H1 (cell line): ENCODE measurements at regions not wholly inside any gene's neighbourhood (a gene's known extent, or its start where the extent isn't known, plus 50 kb on each side); places are given as distances from the start of the nearest gene placed in this dataset.

ENCODE experiments used
- CTCF ChIA-PET: fragments of 300-600 bp; sonication (Branson Sonifier 250); formaldehyde crosslinking; loops from one replicate; lab custom pipeline; 2021; ENCODE audit not compliant: partially characterized antibody; lab: Charles Lee
- POLR2A ChIA-PET: fragments of 300-600 bp; sonication (Branson Sonifier 250); formaldehyde crosslinking; loops from one replicate; lab custom pipeline; 2021; ENCODE audit warnings: inconsistent platforms; ENCODE audit not compliant: partially characterized antibody; lab: Charles Lee
- DNase-seq, 2 experiments: peaks; one replicate each; pipeline versions ENCODE4 v3.0.0 to v3.0.0-alpha.2; 2010 to 2022; ENCODE audit warnings: low spot score in 2 of 2, low read depth in 1 of 2, mixed read lengths in 1 of 2
- FAIRE-seq: peaks from 2 replicates; lab custom pipeline; 2011; peaks lifted over from hg19 to GRCh38; lab: Jason Lieb, UNC
- H2AFZ ChIP-seq: 2 replicates; pipeline ENCODE4 v1.8.1; 2012; ENCODE audit warnings: low read length, inconsistent platforms
- H2AK5ac ChIP-seq: 2 replicates; pipeline ENCODE4 v1.6.1; 2013; ENCODE audit warnings: low read depth, low read length
- H2BK120ac ChIP-seq: replicated peaks from 2 replicates; pipeline ENCODE3; 2013; ENCODE audit warnings: low read depth, low read length, inconsistent platforms
- H2BK12ac ChIP-seq: 2 replicates; pipeline ENCODE4 v1.6.1; 2013; ENCODE audit warnings: low read depth, low read length
- H2BK15ac ChIP-seq: 2 replicates; pipeline ENCODE4 v1.6.1; 2013; ENCODE audit warnings: low read length
- H2BK20ac ChIP-seq: 2 replicates; pipeline ENCODE4 v1.6.1; 2013; ENCODE audit warnings: low read length
- H2BK5ac ChIP-seq: 2 replicates; pipeline ENCODE4 v1.6.1; 2013; ENCODE audit warnings: low read depth, low read length
- H3K14ac ChIP-seq: 2 replicates; pipeline ENCODE4 v1.6.1; 2013; ENCODE audit warnings: inconsistent platforms; ENCODE audit not compliant: insufficient read length
- H3K18ac ChIP-seq: 2 replicates; pipeline ENCODE4 v1.6.1; 2013; ENCODE audit warnings: low read length; ENCODE audit errors: extremely low read depth
- H3K23ac ChIP-seq: 2 replicates; pipeline ENCODE4 v1.6.1; 2013; ENCODE audit warnings: inconsistent platforms; ENCODE audit not compliant: insufficient read length
- H3K23me2 ChIP-seq: 2 replicates; pipeline ENCODE4 v1.6.1; 2013; ENCODE audit warnings: low read depth, low read length
- H3K27ac ChIP-seq: 2 replicates; pipeline ENCODE4 v1.6.1; 2011; ENCODE audit warnings: low read depth, low read length, inconsistent platforms
- H3K27me3 ChIP-seq, 4 experiments: replicated peaks in 1 of 4; 1 replicate in 1 of 4; 2 replicates in 3 of 4; pipeline versions ENCODE4 v1.6.1 to v1.8.1; 2011 to 2013; ENCODE audit warnings: low read length in 3 of 4, mild to moderate bottlenecking in 3 of 4, inconsistent platforms in 2 of 4, mixed read lengths in 2 of 4, moderate library complexity in 1 of 4; ENCODE audit not compliant: control insufficient read depth in 3 of 4, insufficient read depth in 3 of 4; ENCODE audit errors: extremely low read depth in 1 of 4
- H3K36me3 ChIP-seq, 4 experiments: 2 replicates each; pipeline versions ENCODE4 v1.6.1 to v1.8.1; 2011 to 2013; ENCODE audit warnings: mild to moderate bottlenecking in 4 of 4, low read length in 3 of 4, moderate library complexity in 2 of 4, control low read depth in 1 of 4, inconsistent platforms in 1 of 4; ENCODE audit not compliant: insufficient read depth in 4 of 4, control insufficient read depth in 2 of 4
- H3K4ac ChIP-seq: replicated peaks from 2 replicates; pipeline ENCODE3; 2013; ENCODE audit warnings: low read length, low read depth, mixed read lengths, inconsistent platforms; ENCODE audit not compliant: insufficient read length
- H3K4me1 ChIP-seq, 4 experiments: replicated peaks in 1 of 4; 1 replicate in 1 of 4; 2 replicates in 3 of 4; pipeline versions ENCODE4 v1.6.1 to v1.8.1; 2011 to 2013; ENCODE audit warnings: low read length in 3 of 4, inconsistent platforms in 2 of 4, mixed read lengths in 1 of 4; ENCODE audit not compliant: insufficient read depth in 4 of 4, control insufficient read depth in 3 of 4
- H3K4me2 ChIP-seq, 2 experiments: 2 replicates each; pipeline versions ENCODE4 v1.6.1 to v1.8.1; 2011 to 2013; ENCODE audit warnings: low read depth in 2 of 2, low read length in 2 of 2, control low read depth in 1 of 2, inconsistent platforms in 1 of 2, mild to moderate bottlenecking in 1 of 2; ENCODE audit not compliant: insufficient read depth in 1 of 2
- H3K4me3 ChIP-seq, 4 experiments: fragments of 200-600, 300-600 bp in 1 of 4; sonication (generic), shearing (Covaris generic), sonication (Bioruptor Twin) in 1 of 4; 2 replicates each; pipeline versions ENCODE4 v1.5.1 to v1.8.1; 2011 to 2016; ENCODE audit warnings: low read length in 4 of 4, low read depth in 3 of 4, control low read depth in 2 of 4, inconsistent platforms in 2 of 4, mild to moderate bottlenecking in 2 of 4, mixed read lengths in 1 of 4, moderate library complexity in 1 of 4; ENCODE audit not compliant: insufficient read depth in 2 of 4; ENCODE audit errors: extremely low read depth in 1 of 4
- H3K56ac ChIP-seq: replicated peaks from 2 replicates; pipeline ENCODE3; 2013; ENCODE audit warnings: low read depth, mild to moderate bottlenecking, mixed read lengths, low read length, inconsistent platforms; ENCODE audit not compliant: insufficient read length
- H3K79me1 ChIP-seq: 2 replicates; pipeline ENCODE4 v1.6.1; 2013; ENCODE audit warnings: low read depth, low read length, control low read depth
- H3K79me2 ChIP-seq, 2 experiments: 2 replicates each; pipeline versions ENCODE4 v1.6.1 to v1.8.1; 2012 to 2013; ENCODE audit warnings: low read length in 2 of 2, mild to moderate bottlenecking in 2 of 2, inconsistent platforms in 1 of 2; ENCODE audit not compliant: insufficient read depth in 2 of 2, control insufficient read depth in 1 of 2
- H3K9ac ChIP-seq, 4 experiments: replicated peaks in 1 of 4; 1 replicate in 1 of 4; 2 replicates in 3 of 4; pipeline versions ENCODE4 v1.6.1 to v1.8.1; 2011 to 2013; ENCODE audit warnings: low read depth in 3 of 4, low read length in 3 of 4, control low read depth in 2 of 4, mild to moderate bottlenecking in 2 of 4, moderate library complexity in 2 of 4, inconsistent platforms in 1 of 4; ENCODE audit errors: extremely low read depth in 1 of 4
- H3K9me3 ChIP-seq, 2 experiments: 2 replicates each; pipeline versions ENCODE4 v1.6.1 to v1.8.1; 2012 to 2013; ENCODE audit warnings: mild to moderate bottlenecking in 2 of 2, moderate library complexity in 2 of 2, control low read depth in 1 of 2, inconsistent platforms in 1 of 2, low read depth in 1 of 2, low read length in 1 of 2, mixed read lengths in 1 of 2; ENCODE audit not compliant: insufficient read depth in 2 of 2
- H4K20me1 ChIP-seq, 2 experiments: replicated peaks in 1 of 2; 2 replicates each; pipeline versions ENCODE3 to v1.8.1; 2011 to 2013; ENCODE audit warnings: inconsistent platforms in 2 of 2, low read length in 2 of 2, mild to moderate bottlenecking in 1 of 2; ENCODE audit not compliant: insufficient read depth in 2 of 2, control insufficient read depth in 1 of 2
- H4K5ac ChIP-seq: 2 replicates; pipeline ENCODE4 v1.6.1; 2013; ENCODE audit warnings: low read length, low read depth, mixed read lengths, inconsistent platforms; ENCODE audit not compliant: insufficient read length
- H4K8ac ChIP-seq: 2 replicates; pipeline ENCODE4 v1.8.0; 2013; ENCODE audit warnings: mild to moderate bottlenecking, moderate library complexity, low read length, inconsistent platforms; ENCODE audit not compliant: insufficient read depth; ENCODE audit errors: extremely low read depth
- H4K91ac ChIP-seq: replicated peaks from 2 replicates; pipeline ENCODE3; 2013; ENCODE audit warnings: low read length, mixed read lengths, inconsistent platforms; ENCODE audit not compliant: insufficient read length
- BACH1 ChIP-seq: IDR thresholded peaks from 2 replicates; pipeline ENCODE4 v1.6.1; 2012; ENCODE audit warnings: low read length, improper control_type of control experiment
- BRCA1 ChIP-seq: IDR thresholded peaks from 2 replicates; pipeline ENCODE4 v1.6.1; 2012; ENCODE audit warnings: low read depth, low read length, improper control_type of control experiment
- RNF2 ChIP-seq: fragments of 200-900, 300-1000 bp; sonication (generic); IDR thresholded peaks from 2 replicates; pipeline ENCODE4 v1.7.1; 2016; ENCODE audit warnings: borderline replicate concordance, low read depth, mild to moderate bottlenecking, antibody characterized with exemption, low read length; ENCODE audit not compliant: poor library complexity, severe bottlenecking; ENCODE audit errors: missing control alignments
- TBP ChIP-seq: IDR thresholded peaks from 2 replicates; pipeline ENCODE4 v1.6.1; 2011; ENCODE audit warnings: low read depth, low read length, improper control_type of control experiment
- WGBS, 2 experiments: shearing (Covaris generic) in 1 of 2; methylation state at CpG; one replicate each; pipeline versions ENCODE4 v1.1.6 to v1.1.7; 2013 to 2015; ENCODE audit warnings: low lambda C conversion rate in 2 of 2, mixed read lengths in 2 of 2, inconsistent platforms in 1 of 2, low coverage in 1 of 2, missing lambda C conversion rate in 1 of 2; ENCODE audit not compliant: insufficient replicate concordance in 2 of 2, insufficient coverage in 1 of 2, insufficient read length in 1 of 2; ENCODE audit errors: extremely low coverage in 1 of 2, missing lambda C conversion rate in 1 of 2; 5-methylcytosine and 5-hydroxymethylcytosine counted together
- TF ChIP-seq, protein P1 (sequence below): IDR thresholded peaks from 2 replicates; pipeline ENCODE4 v1.6.1; 2012; ENCODE audit warnings: inconsistent platforms

DNA sequence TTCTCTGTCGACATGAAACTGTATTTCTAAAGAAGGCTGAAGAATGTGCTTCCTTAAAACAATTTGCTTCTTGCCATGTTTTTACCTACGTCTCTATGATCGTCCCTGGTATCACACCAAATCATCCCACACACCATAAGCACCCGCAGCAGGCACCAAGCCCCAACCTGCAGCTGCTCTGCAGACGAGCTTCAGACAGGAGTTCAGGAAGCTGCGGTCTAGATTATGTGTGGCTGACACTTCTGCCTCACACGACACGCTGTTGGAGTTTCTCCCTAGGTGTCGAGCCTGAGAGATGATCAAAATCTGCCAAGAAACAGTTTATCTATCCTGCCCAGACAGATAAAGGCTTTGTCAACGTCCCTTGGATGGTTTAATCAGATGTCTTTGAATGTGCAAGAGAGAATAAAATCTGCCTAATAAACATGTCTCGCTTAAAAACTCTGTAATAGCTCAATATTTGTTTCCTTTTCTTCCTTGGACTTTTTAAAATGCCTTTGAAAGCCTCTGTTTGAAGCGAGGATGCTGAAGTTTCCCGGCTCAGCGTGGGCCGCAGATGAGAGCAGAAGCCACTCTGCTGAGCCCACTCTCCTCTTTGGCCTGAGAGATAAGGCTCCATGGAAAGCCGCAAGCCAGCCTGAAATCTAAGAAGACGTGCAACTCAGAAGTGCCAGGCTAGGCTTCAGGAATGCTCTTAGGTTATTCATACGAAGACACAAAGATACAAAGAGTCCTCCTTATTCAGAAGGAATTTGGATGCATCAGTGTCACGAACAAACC, 158.3 kb upstream of the PFKP start:
- Histone ChIP-seq H4K91ac (no peak overlapping the region), H3K9ac (no peak overlapping the region), H2AFZ (no peak overlapping the region), H4K5ac (no peak overlapping the region), H3K79me1 (no peaks in the 10 kb centered on the region), H3K36me3 (no peaks in the 10 kb centered on the region), H2BK12ac (no peak overlapping the region), H3K79me2 (no peaks in the 10 kb centered on the region), H3K18ac (no peak overlapping the region), H2BK120ac (no peak overlapping the region), H3K27ac (no peak overlapping the region), H3K4me2 (no peak overlapping the region), H3K4me1 (no peaks in the 10 kb centered on the region; a peak in 2 of 7 replicates), H3K4me3 (no peak overlapping the region), H3K56ac (no peak overlapping the region), H3K14ac (no peak overlapping the region), H3K23ac (no peak overlapping the region), H3K23me2 (peaks cover 8% of the 10 kb centered on the region), H3K4ac (no peak overlapping the region), H2BK20ac (no peak overlapping the region), H3K9me3 (no peaks in the 10 kb centered on the region), H2AK5ac (no peak overlapping the region), H2BK5ac (no peak overlapping the region), H4K8ac (no peak overlapping the region), H3K27me3 (no peaks in the 10 kb centered on the region), H2BK15ac (no peak overlapping the region), H4K20me1 (peaks cover 0 to 2% of the 10 kb centered on the region in 2 experiments)
- 93% methylated on average over 19 of the region's 19 CpGs; no CpG with 5 or more reads in 1 of the 2 experiments for WGBS, 2 experiments
- ChIA-PET POLR2A (no interaction called here), CTCF (interaction anchor here (1.0 kb wide), 1 partner anchor 20 kb away, joined by 3 read pairs; no protein-coding TSS in a partner anchor)
- no peak for DNase-seq
- no peak for FAIRE-seq
- TF ChIP-seq BACH1 (no peak), BRCA1 (no peak), RNF2 (no peak), TBP (no peak)
- TF ChIP-seq, protein P1, sequence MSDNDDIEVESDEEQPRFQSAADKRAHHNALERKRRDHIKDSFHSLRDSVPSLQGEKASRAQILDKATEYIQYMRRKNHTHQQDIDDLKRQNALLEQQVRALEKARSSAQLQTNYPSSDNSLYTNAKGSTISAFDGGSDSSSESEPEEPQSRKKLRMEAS = no peak
